ENCODE measurements at regions not wholly inside any gene's neighbourhood (a gene's known extent, or its start where the extent isn't known, plus 50 kb on each side); places are given as distances from the start of the nearest gene placed in this dataset.
"Not testable (repeated sequence)": the region's sequence is repeated elsewhere in the genome, so short reads cannot be mapped to it uniquely, and the experiment has no call there.

- no peaks in the 10 kb centered on the region for H3K9me2 ChIP-seq (ENCODE audit: insufficient read depth, low read length)
- TF ChIP-seq RAD21 (conservative IDR thresholded peaks at IDR 0.05), result no peak
- TF ChIP-seq, protein P1, sequence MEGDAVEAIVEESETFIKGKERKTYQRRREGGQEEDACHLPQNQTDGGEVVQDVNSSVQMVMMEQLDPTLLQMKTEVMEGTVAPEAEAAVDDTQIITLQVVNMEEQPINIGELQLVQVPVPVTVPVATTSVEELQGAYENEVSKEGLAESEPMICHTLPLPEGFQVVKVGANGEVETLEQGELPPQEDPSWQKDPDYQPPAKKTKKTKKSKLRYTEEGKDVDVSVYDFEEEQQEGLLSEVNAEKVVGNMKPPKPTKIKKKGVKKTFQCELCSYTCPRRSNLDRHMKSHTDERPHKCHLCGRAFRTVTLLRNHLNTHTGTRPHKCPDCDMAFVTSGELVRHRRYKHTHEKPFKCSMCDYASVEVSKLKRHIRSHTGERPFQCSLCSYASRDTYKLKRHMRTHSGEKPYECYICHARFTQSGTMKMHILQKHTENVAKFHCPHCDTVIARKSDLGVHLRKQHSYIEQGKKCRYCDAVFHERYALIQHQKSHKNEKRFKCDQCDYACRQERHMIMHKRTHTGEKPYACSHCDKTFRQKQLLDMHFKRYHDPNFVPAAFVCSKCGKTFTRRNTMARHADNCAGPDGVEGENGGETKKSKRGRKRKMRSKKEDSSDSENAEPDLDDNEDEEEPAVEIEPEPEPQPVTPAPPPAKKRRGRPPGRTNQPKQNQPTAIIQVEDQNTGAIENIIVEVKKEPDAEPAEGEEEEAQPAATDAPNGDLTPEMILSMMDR (IDR thresholded peaks at IDR 0.05; ENCODE audit: poor library complexity, severe bottlenecking), result no peak
- TF ChIP-seq TAF1 (IDR thresholded peaks at IDR 0.05; ENCODE audit: low read depth), result no peak
- no peak for TF ChIP-seq POLR2AphosphoS5 (IDR thresholded peaks at IDR 0.05)
- no peak for TF ChIP-seq EP300 (conservative IDR thresholded peaks at IDR 0.05; ENCODE audit: poor library complexity, severe bottlenecking)
- TF ChIP-seq, protein P2, sequence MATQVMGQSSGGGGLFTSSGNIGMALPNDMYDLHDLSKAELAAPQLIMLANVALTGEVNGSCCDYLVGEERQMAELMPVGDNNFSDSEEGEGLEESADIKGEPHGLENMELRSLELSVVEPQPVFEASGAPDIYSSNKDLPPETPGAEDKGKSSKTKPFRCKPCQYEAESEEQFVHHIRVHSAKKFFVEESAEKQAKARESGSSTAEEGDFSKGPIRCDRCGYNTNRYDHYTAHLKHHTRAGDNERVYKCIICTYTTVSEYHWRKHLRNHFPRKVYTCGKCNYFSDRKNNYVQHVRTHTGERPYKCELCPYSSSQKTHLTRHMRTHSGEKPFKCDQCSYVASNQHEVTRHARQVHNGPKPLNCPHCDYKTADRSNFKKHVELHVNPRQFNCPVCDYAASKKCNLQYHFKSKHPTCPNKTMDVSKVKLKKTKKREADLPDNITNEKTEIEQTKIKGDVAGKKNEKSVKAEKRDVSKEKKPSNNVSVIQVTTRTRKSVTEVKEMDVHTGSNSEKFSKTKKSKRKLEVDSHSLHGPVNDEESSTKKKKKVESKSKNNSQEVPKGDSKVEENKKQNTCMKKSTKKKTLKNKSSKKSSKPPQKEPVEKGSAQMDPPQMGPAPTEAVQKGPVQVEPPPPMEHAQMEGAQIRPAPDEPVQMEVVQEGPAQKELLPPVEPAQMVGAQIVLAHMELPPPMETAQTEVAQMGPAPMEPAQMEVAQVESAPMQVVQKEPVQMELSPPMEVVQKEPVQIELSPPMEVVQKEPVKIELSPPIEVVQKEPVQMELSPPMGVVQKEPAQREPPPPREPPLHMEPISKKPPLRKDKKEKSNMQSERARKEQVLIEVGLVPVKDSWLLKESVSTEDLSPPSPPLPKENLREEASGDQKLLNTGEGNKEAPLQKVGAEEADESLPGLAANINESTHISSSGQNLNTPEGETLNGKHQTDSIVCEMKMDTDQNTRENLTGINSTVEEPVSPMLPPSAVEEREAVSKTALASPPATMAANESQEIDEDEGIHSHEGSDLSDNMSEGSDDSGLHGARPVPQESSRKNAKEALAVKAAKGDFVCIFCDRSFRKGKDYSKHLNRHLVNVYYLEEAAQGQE (IDR thresholded peaks at IDR 0.05; ENCODE audit: borderline replicate concordance), result no peak
- no peak for TF ChIP-seq SMC3 (conservative IDR thresholded peaks at IDR 0.05; ENCODE audit: poor library complexity)
- TF ChIP-seq EZH2 (IDR thresholded peaks at IDR 0.05; ENCODE audit: borderline replicate concordance, insufficient read depth, low read length, poor library complexity, severe bottlenecking), result no peak
- TF ChIP-seq MXI1 (conservative IDR thresholded peaks at IDR 0.05; ENCODE audit: poor library complexity, severe bottlenecking), result no peak
- no peak overlapping the region for H2AFZ ChIP-seq (ENCODE audit: low read depth, low read length)
- H3F3A ChIP-seq (ENCODE audit: insufficient read depth, low read length, poor library complexity, severe bottlenecking), result no peaks in the 10 kb centered on the region
- H3K4me2 ChIP-seq (ENCODE audit: low read length), result no peak overlapping the region
- H3K27ac ChIP-seq (ENCODE audit: low read length), result no peak overlapping the region
- no peaks in the 10 kb centered on the region for H3K36me3 ChIP-seq (ENCODE audit: insufficient read depth, low read length)
- no peaks in the 10 kb centered on the region for H3K79me2 ChIP-seq (replicated peaks; ENCODE audit: insufficient read depth, low read length)
- H3K9me3 ChIP-seq (ENCODE audit: low read length), result no peaks in the 10 kb centered on the region
- no peak overlapping the region for H3K4me3 ChIP-seq (ENCODE audit: low read length)
- H3K27me3 ChIP-seq (ENCODE audit: insufficient read depth, low read depth, low read length), result no peaks in the 10 kb centered on the region
- no peaks in the 10 kb centered on the region for H4K20me1 ChIP-seq (ENCODE audit: insufficient read depth)
- H3K9ac ChIP-seq (ENCODE audit: low read length), result no peak overlapping the region
These were observed 78.7 kb downstream of the FH start for GRCh38 chr1:241440904-241441303.

DNA sequence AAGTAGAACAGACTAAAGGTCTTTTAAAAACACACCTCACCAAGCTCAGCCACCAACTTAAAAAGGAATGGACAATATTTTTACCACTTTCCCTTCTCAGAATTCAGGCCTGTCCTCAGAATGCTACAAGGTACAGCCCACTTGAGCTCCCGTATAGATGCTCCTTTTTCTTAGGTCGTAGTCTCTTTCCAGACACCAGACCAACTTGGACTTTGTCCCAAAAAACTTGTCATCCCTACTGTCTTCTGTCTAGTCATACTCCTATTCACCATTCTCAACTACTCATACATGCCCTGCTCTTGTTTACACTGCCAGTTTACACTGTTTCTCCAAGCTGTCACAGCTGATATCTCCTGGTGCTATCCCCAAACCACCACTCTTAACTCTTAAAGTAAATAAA, 80.9 kb downstream of the FH start:
- H2AFZ ChIP-seq (ENCODE audit: low read depth, low read length); H3K9ac ChIP-seq (ENCODE audit: low read length); H3K27me3 ChIP-seq (ENCODE audit: insufficient read depth, low read depth, low read length); H3F3A ChIP-seq (ENCODE audit: insufficient read depth, low read length, poor library complexity, severe bottlenecking); H4K20me1 ChIP-seq (ENCODE audit: insufficient read depth); H3K4me3 ChIP-seq (ENCODE audit: low read length); H3K9me2 ChIP-seq (ENCODE audit: insufficient read depth, low read length); H3K79me2 ChIP-seq (replicated peaks; ENCODE audit: insufficient read depth, low read length); H3K4me2 ChIP-seq (ENCODE audit: low read length); H3K36me3 ChIP-seq (ENCODE audit: insufficient read depth, low read length); H3K27ac ChIP-seq (ENCODE audit: low read length); H3K9me3 ChIP-seq (ENCODE audit: low read length): not testable (repeated sequence)

- TF ChIP-seq POLR2AphosphoS5 (IDR thresholded peaks at IDR 0.05) (no peak), EZH2 (IDR thresholded peaks at IDR 0.05; ENCODE audit: borderline replicate concordance, insufficient read depth, low read length, poor library complexity, severe bottlenecking) (no peak), TAF1 (IDR thresholded peaks at IDR 0.05; ENCODE audit: low read depth) (no peak), EP300 (conservative IDR thresholded peaks at IDR 0.05; ENCODE audit: poor library complexity, severe bottlenecking) (no peak), RAD21 (conservative IDR thresholded peaks at IDR 0.05) (no peak), MXI1 (conservative IDR thresholded peaks at IDR 0.05; ENCODE audit: poor library complexity, severe bottlenecking) (no peak), SMC3 (conservative IDR thresholded peaks at IDR 0.05; ENCODE audit: poor library complexity) (no peak)
- TF ChIP-seq, protein P1 (IDR thresholded peaks at IDR 0.05; ENCODE audit: poor library complexity, severe bottlenecking), result no peak
- TF ChIP-seq, protein P2 (IDR thresholded peaks at IDR 0.05; ENCODE audit: borderline replicate concordance), result no peak
- Histone ChIP-seq H3K36me3 (ENCODE audit: insufficient read depth, low read length) (no peaks in the 10 kb centered on the region), H3K27me3 (ENCODE audit: insufficient read depth, low read depth, low read length) (no peaks in the 10 kb centered on the region), H3K4me3 (ENCODE audit: low read length) (no peak overlapping the region), H3K9ac (ENCODE audit: low read length) (no peak overlapping the region), H3K27ac (ENCODE audit: low read length) (no peak overlapping the region), H3F3A (ENCODE audit: insufficient read depth, low read length, poor library complexity, severe bottlenecking) (no peaks in the 10 kb centered on the region), H3K4me2 (ENCODE audit: low read length) (no peak overlapping the region), H4K20me1 (ENCODE audit: insufficient read depth) (no peaks in the 10 kb centered on the region), H3K79me2 (replicated peaks; ENCODE audit: insufficient read depth, low read length) (no peaks in the 10 kb centered on the region), H3K9me2 (ENCODE audit: insufficient read depth, low read length) (no peaks in the 10 kb centered on the region), H3K9me3 (ENCODE audit: low read length) (no peaks in the 10 kb centered on the region), H2AFZ (ENCODE audit: low read depth, low read length) (no peak overlapping the region)
These were observed 75.2 kb upstream of the RGS7 start for GRCh38 chr1:241432241-241432640.

Data from neural cell (in vitro differentiated cells).